ENCODE measurements at regions not wholly inside any gene's neighbourhood (a gene's known extent, or its start where the extent isn't known, plus 50 kb on each side); places are given as distances from the start of the nearest gene placed in this dataset.

GRCh38 chr13:107846642-107847041, 368.7 kb downstream of the LIG4 start:
- Histone ChIP-seq H3K9me3 (ENCODE audit: control insufficient read depth, insufficient read depth, low read depth, low read length) (no peaks in the 10 kb centered on the region), H3K36me3 (ENCODE audit: control insufficient read depth in 2 of 2, insufficient read depth in 1 of 2, low read length in 2 of 2) (no peaks in the 10 kb centered on the region)

GRCh38 chr13:107845911-107846310, 369.4 kb downstream of the LIG4 start:
- TF ChIP-seq PBX3 (CRISPR knock-in tag; IDR thresholded peaks at IDR 0.05) (no peak), SCRT2 (tag by site-specific recombination; IDR thresholded peaks at IDR 0.05) (no peak), REPIN1 (tag by site-specific recombination; IDR thresholded peaks at IDR 0.05; ENCODE audit: low read depth) (no peak), ZNF521 (tag by site-specific recombination; IDR thresholded peaks at IDR 0.05) (no peak), HOXC10 (CRISPR knock-in tag; IDR thresholded peaks at IDR 0.05) (no peak), GLI2 (tag by site-specific recombination; IDR thresholded peaks at IDR 0.05; ENCODE audit: borderline replicate concordance, low read depth) (no peak), KLF1 (tag by site-specific recombination; IDR thresholded peaks at IDR 0.05) (no peak), ZEB2 (tag by site-specific recombination; IDR thresholded peaks at IDR 0.05) (no peak), ZIC2 (tag by site-specific recombination; IDR thresholded peaks at IDR 0.05) (no peak)
- POLR2A ChIA-PET: no interaction called here
- CTCF ChIA-PET: no interaction called here

More at GRCh38 chr13:107846642-107847041, 368.7 kb downstream of the LIG4 start:
- TF ChIP-seq ZNF416 (tag by site-specific recombination; IDR thresholded peaks at IDR 0.05): no peak
- no peak for TF ChIP-seq ZNF629 (tag by site-specific recombination; IDR thresholded peaks at IDR 0.05)
- TF ChIP-seq ZNF501 (tag by site-specific recombination; IDR thresholded peaks at IDR 0.05): no peak
- no peak for TF ChIP-seq KLF1 (tag by site-specific recombination; IDR thresholded peaks at IDR 0.05)
- TF ChIP-seq, protein P1, sequence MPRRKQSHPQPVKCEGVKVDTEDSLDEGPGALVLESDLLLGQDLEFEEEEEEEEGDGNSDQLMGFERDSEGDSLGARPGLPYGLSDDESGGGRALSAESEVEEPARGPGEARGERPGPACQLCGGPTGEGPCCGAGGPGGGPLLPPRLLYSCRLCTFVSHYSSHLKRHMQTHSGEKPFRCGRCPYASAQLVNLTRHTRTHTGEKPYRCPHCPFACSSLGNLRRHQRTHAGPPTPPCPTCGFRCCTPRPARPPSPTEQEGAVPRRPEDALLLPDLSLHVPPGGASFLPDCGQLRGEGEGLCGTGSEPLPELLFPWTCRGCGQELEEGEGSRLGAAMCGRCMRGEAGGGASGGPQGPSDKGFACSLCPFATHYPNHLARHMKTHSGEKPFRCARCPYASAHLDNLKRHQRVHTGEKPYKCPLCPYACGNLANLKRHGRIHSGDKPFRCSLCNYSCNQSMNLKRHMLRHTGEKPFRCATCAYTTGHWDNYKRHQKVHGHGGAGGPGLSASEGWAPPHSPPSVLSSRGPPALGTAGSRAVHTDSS (tag by site-specific recombination; IDR thresholded peaks at IDR 0.05): no peak
- TF ChIP-seq, protein P2, sequence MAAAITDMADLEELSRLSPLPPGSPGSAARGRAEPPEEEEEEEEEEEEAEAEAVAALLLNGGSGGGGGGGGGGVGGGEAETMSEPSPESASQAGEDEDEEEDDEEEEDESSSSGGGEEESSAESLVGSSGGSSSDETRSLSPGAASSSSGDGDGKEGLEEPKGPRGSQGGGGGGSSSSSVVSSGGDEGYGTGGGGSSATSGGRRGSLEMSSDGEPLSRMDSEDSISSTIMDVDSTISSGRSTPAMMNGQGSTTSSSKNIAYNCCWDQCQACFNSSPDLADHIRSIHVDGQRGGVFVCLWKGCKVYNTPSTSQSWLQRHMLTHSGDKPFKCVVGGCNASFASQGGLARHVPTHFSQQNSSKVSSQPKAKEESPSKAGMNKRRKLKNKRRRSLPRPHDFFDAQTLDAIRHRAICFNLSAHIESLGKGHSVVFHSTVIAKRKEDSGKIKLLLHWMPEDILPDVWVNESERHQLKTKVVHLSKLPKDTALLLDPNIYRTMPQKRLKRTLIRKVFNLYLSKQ (tag by site-specific recombination; IDR thresholded peaks at IDR 0.05; ENCODE audit: borderline replicate concordance): no peak
- TF ChIP-seq, protein P3, sequence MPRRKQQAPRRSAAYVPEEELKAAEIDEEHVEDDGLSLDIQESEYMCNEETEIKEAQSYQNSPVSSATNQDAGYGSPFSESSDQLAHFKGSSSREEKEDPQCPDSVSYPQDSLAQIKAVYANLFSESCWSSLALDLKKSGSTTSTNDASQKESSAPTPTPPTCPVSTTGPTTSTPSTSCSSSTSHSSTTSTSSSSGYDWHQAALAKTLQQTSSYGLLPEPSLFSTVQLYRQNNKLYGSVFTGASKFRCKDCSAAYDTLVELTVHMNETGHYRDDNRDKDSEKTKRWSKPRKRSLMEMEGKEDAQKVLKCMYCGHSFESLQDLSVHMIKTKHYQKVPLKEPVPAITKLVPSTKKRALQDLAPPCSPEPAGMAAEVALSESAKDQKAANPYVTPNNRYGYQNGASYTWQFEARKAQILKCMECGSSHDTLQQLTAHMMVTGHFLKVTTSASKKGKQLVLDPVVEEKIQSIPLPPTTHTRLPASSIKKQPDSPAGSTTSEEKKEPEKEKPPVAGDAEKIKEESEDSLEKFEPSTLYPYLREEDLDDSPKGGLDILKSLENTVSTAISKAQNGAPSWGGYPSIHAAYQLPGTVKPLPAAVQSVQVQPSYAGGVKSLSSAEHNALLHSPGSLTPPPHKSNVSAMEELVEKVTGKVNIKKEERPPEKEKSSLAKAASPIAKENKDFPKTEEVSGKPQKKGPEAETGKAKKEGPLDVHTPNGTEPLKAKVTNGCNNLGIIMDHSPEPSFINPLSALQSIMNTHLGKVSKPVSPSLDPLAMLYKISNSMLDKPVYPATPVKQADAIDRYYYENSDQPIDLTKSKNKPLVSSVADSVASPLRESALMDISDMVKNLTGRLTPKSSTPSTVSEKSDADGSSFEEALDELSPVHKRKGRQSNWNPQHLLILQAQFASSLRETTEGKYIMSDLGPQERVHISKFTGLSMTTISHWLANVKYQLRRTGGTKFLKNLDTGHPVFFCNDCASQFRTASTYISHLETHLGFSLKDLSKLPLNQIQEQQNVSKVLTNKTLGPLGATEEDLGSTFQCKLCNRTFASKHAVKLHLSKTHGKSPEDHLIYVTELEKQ (tag by site-specific recombination; IDR thresholded peaks at IDR 0.05; ENCODE audit: borderline replicate concordance): no peak
- no peak for TF ChIP-seq ZNF223 (tag by site-specific recombination; IDR thresholded peaks at IDR 0.05)
- no peak for TF ChIP-seq ZNF530 (tag by site-specific recombination; IDR thresholded peaks at IDR 0.05; ENCODE audit: low read depth)
- TF ChIP-seq ZNF514 (tag by site-specific recombination; IDR thresholded peaks at IDR 0.05): no peak
- no peak for TF ChIP-seq MYNN (tag by site-specific recombination; IDR thresholded peaks at IDR 0.05; ENCODE audit: borderline replicate concordance)
- TF ChIP-seq TRIM28 (IDR thresholded peaks at IDR 0.05; ENCODE audit: borderline replicate concordance, low read length): no peak
- TF ChIP-seq ZFP37 (tag by site-specific recombination; IDR thresholded peaks at IDR 0.05): no peak
- Histone ChIP-seq H3K27ac (ENCODE audit: extremely low read depth, low read depth, low read length) (no peak overlapping the region), H3K4me3 (ENCODE audit: low read depth, low read length) (no peak overlapping the region), H3K4me1 (ENCODE audit: control insufficient read depth, insufficient read depth, low read length) (no peaks in the 10 kb centered on the region)
- ChIA-PET CTCF (no interaction called here), POLR2A (no interaction called here)

More at GRCh38 chr13:107845911-107846310, 369.4 kb downstream of the LIG4 start:
- Histone ChIP-seq H3K36me3 (ENCODE audit: control insufficient read depth in 2 of 2, insufficient read depth in 1 of 2, low read length in 2 of 2) (no peaks in the 10 kb centered on the region), H3K4me3 (ENCODE audit: low read depth, low read length) (no peak overlapping the region), H3K27ac (ENCODE audit: extremely low read depth, low read depth, low read length) (no peak overlapping the region), H3K4me1 (ENCODE audit: control insufficient read depth, insufficient read depth, low read length) (no peaks in the 10 kb centered on the region), H3K9me3 (ENCODE audit: control insufficient read depth, insufficient read depth, low read depth, low read length) (no peaks in the 10 kb centered on the region)
